NCI-H1930 (cell line): ENCODE measurements at regions not wholly inside any gene's neighbourhood (a gene's known extent, or its start where the extent isn't known, plus 50 kb on each side); places are given as distances from the start of the nearest gene placed in this dataset.

Experiments
- DNase-seq, 2 experiments: peaks; one replicate each; lab custom pipeline; 2025; lab: John Stamatoyannopoulos, UW

GRCh38 chr9:28620661-28621060, 1047.4 kb upstream of the C9orf72 start:
- no peak for DNase-seq

GRCh38 chr9:28624771-28625170, 1051.5 kb upstream of the C9orf72 start:
- no peak for DNase-seq

DNA sequence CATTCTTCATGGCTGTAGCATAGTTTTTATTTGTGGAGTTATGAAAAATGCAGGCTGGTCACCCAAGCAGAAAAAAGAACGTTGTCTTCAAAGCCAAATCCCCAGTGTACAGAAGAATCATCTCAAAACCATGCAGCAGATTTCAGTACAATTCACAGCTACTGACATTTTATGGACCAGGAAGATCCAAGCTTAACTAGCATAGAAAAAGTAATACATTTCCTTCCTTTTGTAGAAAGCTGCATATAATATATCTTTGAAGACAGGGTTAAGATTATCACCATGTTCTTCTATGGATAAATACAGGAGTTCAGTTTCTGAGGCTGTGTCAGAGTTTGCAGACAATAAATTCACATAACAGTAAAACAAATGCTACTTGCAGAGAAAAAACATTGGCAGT, 1054.8 kb upstream of the C9orf72 start:
- DNase-seq, result no peak

DNA sequence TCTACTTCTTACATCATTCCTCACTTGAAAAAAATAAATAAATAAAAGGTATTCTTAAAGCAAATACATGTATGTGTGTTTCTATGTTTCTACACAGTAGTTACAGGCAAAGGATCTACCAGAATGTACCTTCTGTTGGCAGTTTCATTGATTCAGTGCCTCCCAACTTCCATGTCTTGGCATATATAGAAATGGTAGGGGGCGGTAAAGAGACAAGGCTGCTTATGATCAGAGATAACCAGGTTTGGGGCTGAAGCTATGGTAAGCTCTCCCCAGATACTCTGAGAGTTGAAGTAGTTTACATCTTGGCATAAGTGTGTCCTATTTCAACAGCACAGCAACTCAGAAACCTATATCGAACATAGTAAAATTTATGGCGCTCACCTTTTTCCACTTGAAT, 1075.4 kb upstream of the C9orf72 start:
- DNase-seq, result no peak

- no peak for DNase-seq
Observed at GRCh38 chr9:28650327-28650726, 1077.0 kb upstream of the C9orf72 start.

DNA sequence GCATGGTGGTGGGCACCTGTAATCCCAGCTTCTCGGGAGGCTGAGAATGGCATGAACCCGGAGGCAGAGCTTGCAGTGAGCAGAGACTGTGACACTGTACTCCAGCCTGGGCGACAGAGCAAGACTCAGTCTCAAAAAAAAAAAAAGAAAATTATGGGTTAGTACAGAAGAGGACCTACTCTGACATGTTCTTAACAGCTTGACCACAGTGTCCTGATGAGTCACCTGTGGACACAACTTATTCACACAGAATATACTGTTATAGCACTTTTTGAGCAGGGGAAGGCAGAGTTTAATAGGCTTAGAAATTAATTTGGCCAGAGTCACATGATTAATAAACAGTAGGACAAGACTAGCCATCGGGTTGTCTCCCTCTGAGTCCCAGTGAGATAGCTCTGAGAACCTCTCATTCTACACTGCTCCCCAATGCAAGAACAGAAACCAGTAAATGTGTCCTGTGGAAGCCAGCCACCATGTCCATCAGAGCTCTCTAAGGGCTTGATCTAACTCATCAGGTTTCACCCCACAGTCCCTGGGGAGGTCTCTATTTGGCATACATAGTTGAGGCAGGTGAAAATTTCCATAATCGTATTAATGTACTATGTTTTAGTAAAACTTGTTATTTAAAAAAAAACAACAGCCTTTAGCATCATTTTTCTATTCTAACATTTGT, 1077.9 kb upstream of the C9orf72 start:
- DNase-seq, result no peak

GRCh38 chr9:28653216-28653615, 1079.9 kb upstream of the C9orf72 start:
- no peak for DNase-seq

GRCh38 chr9:28656727-28657126, 1083.4 kb upstream of the C9orf72 start:
- DNase-seq, result no peak

DNA sequence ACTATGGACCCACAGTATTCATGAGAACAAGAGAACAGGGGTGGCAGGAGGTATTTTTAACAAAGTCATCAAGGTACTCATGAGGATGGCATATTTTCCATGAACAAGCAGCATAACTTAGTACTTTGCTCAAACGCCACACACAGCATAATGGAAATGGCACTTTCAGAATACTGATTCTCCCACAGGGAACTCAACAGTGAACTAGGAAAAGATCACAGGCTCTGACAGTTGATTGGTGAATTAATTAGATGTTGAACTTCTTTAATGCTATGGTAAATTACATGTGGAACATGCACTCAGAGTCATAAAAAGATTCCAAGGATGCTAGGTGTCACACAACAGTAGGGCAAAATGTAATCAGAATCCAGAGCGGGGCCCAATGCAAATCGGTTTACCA, 1088.6 kb upstream of the C9orf72 start:
- DNase-seq, result no peak

GRCh38 chr9:28662675-28663074, 1089.4 kb upstream of the C9orf72 start:
- DNase-seq, result no peak

GRCh38 chr9:28668158-28668557, 1094.9 kb upstream of the C9orf72 start:
- DNase-seq, result no peak

GRCh38 chr9:28671000-28671399, 1097.7 kb upstream of the C9orf72 start:
- no peak for DNase-seq

- DNase-seq, result no peak
Observed at GRCh38 chr9:28678097-28678496, 1104.8 kb upstream of the C9orf72 start.

DNA sequence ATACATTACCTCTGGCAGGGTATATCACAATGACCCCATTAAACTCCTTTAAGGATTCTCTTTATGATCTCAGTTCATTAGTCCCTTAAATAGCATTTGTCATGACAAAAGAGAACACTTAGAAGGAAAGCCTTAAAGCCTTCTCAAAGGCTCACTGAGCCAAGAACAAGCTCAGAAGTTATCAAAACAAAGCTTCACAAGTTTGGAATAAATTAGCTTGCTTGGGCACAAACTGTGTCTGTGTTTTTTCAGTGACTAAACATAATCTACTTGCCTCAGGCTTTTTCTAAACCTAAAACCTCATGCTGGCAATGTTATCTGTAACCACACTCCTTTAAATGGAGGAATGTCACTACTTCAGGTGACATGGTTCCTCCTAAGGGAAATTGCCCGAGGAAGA, 1114.9 kb upstream of the C9orf72 start:
- no peak for DNase-seq

DNA sequence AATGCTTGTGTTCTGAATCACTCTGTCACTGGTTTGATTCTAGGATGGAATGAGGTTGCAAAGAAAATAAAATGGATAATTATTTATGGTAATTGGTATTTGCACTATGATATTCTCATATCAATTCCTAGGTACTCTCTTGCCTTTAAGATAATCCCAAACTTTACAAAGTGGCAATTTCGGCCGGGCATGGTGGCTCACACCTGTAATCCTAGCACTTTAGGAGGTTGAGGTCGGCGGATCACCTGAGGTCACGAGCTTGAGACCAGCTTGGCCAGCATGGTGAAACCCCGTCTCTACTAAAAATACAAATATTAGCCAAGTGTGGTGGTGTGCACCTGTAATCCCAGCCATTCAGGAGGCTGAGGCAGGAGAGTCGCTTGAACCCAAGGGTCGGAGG, 1118.7 kb upstream of the C9orf72 start:
- no peak for DNase-seq

DNA sequence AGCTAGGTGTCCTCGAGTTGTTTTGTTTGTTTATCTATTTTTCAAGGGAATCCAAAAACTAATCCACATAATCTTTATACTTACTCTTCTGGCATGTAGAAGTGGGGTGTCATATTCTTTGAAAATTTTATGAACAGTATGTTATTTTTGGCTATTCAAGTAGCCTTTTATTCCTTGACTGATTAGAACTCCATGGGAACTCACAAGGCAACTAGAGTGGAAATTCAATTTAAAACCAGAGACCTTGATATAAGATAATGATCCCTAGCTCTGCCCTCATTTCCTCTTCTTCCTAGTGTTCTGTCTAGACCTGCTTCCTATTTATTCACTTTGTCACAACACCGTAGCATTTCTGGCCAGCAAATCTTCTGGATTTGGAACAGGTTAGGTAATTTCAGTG, 1123.7 kb upstream of the C9orf72 start:
- DNase-seq, result no peak

GRCh38 chr9:28699632-28700031, 1126.4 kb upstream of the C9orf72 start:
- no peak for DNase-seq

DNA sequence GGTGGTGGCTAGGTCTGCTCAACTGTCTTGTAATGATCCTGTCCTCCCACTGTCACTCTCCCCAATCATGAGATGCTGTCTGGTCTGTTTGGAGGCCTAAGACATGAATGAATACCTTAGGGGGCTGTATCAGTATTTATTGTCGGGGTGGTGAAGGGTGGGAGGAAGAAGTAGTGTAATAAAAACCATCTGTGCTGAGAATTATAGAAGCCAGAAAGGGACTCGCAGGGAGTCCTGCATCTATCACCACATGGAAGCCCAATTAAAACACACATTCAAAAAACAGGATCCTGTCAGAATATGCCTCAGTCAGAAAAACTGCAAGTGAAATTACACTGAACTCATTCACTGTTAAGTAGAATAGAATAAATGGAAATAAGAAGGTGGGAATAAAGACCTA, 1134.3 kb upstream of the C9orf72 start:
- DNase-seq, result no peak

GRCh38 chr9:28714188-28714587, 1140.9 kb upstream of the C9orf72 start:
- no peak for DNase-seq

- no peak for DNase-seq
Observed at GRCh38 chr9:28718226-28718625, 1144.9 kb upstream of the C9orf72 start.

GRCh38 chr9:28720746-28721145, 1147.5 kb upstream of the C9orf72 start:
- DNase-seq, result no peak

DNA sequence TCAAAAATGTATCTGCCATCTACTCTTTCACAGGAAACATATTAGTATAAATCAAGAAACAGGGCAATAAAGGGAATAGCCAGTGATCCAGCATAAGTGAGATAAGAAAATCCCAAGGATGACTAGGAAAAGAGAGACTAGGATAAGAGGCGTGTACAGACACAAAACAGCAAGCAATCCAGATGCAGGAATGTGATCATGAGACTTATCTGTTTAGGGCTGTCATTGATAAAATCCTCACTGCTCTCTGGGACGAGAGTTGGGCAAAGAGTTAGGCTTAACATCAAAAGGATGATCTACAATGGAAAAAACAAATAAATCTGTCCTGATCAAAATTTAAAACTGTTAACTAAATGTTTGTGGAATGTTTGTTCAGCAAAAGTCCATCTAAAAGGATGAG, 1156.8 kb upstream of the C9orf72 start:
- no peak for DNase-seq

GRCh38 chr9:28735738-28736342, 1162.6 kb upstream of the C9orf72 start:
- no peak for DNase-seq

DNA sequence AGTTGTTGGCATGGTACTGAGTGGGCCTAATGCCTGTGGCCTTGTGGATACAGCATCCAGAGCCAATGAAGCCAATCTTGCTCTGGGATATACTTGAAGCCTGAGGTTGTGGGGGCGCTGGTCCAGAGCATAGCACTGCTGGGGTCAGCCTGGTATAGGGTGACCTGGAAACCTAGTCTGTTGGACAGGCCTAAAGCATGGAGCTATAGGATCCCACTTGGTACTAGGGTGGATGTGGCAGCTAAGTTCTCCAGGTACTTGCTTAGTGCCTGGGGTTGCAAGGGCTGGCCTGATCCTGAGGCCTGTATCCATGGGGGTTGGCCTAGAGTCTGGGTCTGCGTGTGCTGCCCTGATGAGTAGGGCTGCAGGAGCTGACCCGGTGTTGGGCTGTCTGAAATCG, 1168.2 kb upstream of the C9orf72 start:
- no peak for DNase-seq
